Breast epithelium (tissue), 3 donors: ENCODE measurements at regions not wholly inside any gene's neighbourhood (a gene's known extent, or its start where the extent isn't known, plus 50 kb on each side); places are given as distances from the start of the nearest gene placed in this dataset.

ENCODE experiments used
- CTCF ChIP-seq, 3 donors: fragments of 450-650 bp; IDR thresholded peaks; one replicate each; pipeline ENCODE4 v1.5.1; 2016 to 2017; ENCODE audit warnings: antibody characterized with exemption in 3 of 3, mild to moderate bottlenecking in 3 of 3, moderate library complexity in 3 of 3
- POLR2A ChIP-seq: fragments of 450-650 bp; IDR thresholded peaks from one replicate; pipeline ENCODE4 v1.6.1; 2016; ENCODE audit warnings: antibody characterized with exemption, mild to moderate bottlenecking, moderate library complexity
- POLR2AphosphoS5 ChIP-seq, 3 donors: sonication (generic); formaldehyde crosslinking; IDR thresholded peaks; one replicate each; pipeline ENCODE4 v1.6.1; 2017; ENCODE audit warnings: antibody characterized with exemption in 3 of 3

DNA sequence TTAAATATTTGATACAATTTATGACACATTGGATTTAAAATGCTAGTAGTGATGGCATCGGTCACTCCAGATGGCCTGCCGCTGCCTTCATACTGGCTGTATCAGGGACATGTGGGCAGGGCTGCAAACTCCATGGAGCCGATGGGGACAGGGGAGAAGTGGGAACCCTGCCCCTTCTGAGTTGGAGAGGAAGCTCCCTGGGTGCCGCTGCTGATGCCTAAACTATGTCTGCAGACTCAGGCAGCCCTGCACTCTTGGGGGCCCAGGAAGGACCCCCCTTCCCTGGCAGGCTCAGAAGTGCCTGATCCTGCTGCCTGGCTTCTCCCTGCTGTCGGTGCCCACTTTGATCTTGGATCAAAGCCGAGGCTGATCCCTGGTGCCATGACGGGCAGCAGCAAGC, 1522.1 kb downstream of the OTOL1 start:
- TF ChIP-seq CTCF (IDR thresholded peaks at IDR 0.05) (no peak), POLR2A (no peak), POLR2AphosphoS5 (IDR thresholded peaks at IDR 0.05) (no peak)
